Neural cell (in vitro differentiated cells): ENCODE measurements at regions not wholly inside any gene's neighbourhood (a gene's known extent, or its start where the extent isn't known, plus 50 kb on each side); places are given as distances from the start of the nearest gene placed in this dataset.

ENCODE experiments used
- H2AFZ ChIP-seq: fragments of 200-600, 300-800 bp; sonication (generic), shearing (Covaris generic); 2 replicates; pipeline ENCODE4 v1.6.0; 2014; ENCODE audit warnings: low read depth, mild to moderate bottlenecking, antibody characterized with exemption, low read length, moderate library complexity
- H3F3A ChIP-seq: fragments of 200-600 bp; shearing (Covaris generic); 2 replicates; pipeline ENCODE4 v1.6.1; 2016; ENCODE audit warnings: mild to moderate bottlenecking, moderate library complexity, mixed read lengths, antibody characterized with exemption, low read length; ENCODE audit not compliant: insufficient read depth, poor library complexity, severe bottlenecking
- H3K27ac ChIP-seq: fragments of 200-600, 300-800 bp; sonication (generic), shearing (Covaris generic); 2 replicates; pipeline ENCODE4 v1.5.1; 2014; ENCODE audit warnings: mild to moderate bottlenecking, low read length, moderate library complexity
- H3K27me3 ChIP-seq: fragments of 300-800, 200-600 bp; sonication (generic), shearing (Covaris generic); 2 replicates; pipeline ENCODE4 v1.6.0; 2014; ENCODE audit warnings: mild to moderate bottlenecking, low read depth, low read length, moderate library complexity; ENCODE audit not compliant: insufficient read depth
- H3K36me3 ChIP-seq: fragments of 300-800, 200-600 bp; sonication (generic), shearing (Covaris generic); 2 replicates; pipeline ENCODE4 v1.5.1; 2014; ENCODE audit warnings: mild to moderate bottlenecking, antibody characterized with exemption, low read length, moderate library complexity; ENCODE audit not compliant: insufficient read depth
- H3K4me2 ChIP-seq: fragments of 300-800, 200-600 bp; sonication (generic), shearing (Covaris generic); 2 replicates; pipeline ENCODE4 v1.6.0; 2014; ENCODE audit warnings: mild to moderate bottlenecking, low read length
- H3K4me3 ChIP-seq: fragments of 300-800, 200-600 bp; sonication (generic), shearing (Covaris generic); 2 replicates; pipeline ENCODE4 v1.5.1; 2014; ENCODE audit warnings: mild to moderate bottlenecking, low read length, moderate library complexity
- H3K79me2 ChIP-seq: fragments of 200-600 bp; shearing (Covaris generic); replicated peaks from 2 replicates; pipeline ENCODE4 v1.6.0; 2014; ENCODE audit warnings: mild to moderate bottlenecking, low read length, moderate library complexity; ENCODE audit not compliant: insufficient read depth
- H3K9ac ChIP-seq: fragments of 300-800, 200-600 bp; sonication (generic), shearing (Covaris generic); 2 replicates; pipeline ENCODE4 v1.6.1; 2016; ENCODE audit warnings: mild to moderate bottlenecking, low read length, mixed read lengths
- H3K9me2 ChIP-seq: fragments of 200-600 bp; shearing (Covaris generic); 2 replicates; pipeline ENCODE4 v1.6.1; 2016; ENCODE audit warnings: mild to moderate bottlenecking, low read length, mixed read lengths; ENCODE audit not compliant: insufficient read depth
- H3K9me3 ChIP-seq: fragments of 200-600, 300-800 bp; sonication (generic), shearing (Covaris generic); 2 replicates; pipeline ENCODE4 v1.6.1; 2016; ENCODE audit warnings: mild to moderate bottlenecking, mixed run types, low read length, moderate library complexity, mixed read lengths
- H4K20me1 ChIP-seq: fragments of 200-600 bp; shearing (Covaris generic); 2 replicates; pipeline ENCODE4 v1.6.1; 2016; ENCODE audit warnings: mild to moderate bottlenecking, mixed run types; ENCODE audit not compliant: insufficient read depth
- CTCF ChIP-seq: fragments of 450-650 bp; IDR thresholded peaks from 2 replicates; pipeline ENCODE4 v1.5.1; 2014; ENCODE audit warnings: antibody characterized with exemption, mild to moderate bottlenecking, moderate library complexity; ENCODE audit not compliant: poor library complexity, severe bottlenecking
- EP300 ChIP-seq: fragments of 450-650 bp; conservative IDR thresholded peaks from 2 replicates; pipeline ENCODE4 v1.6.1; 2014; ENCODE audit warnings: antibody characterized with exemption, mild to moderate bottlenecking, moderate library complexity; ENCODE audit not compliant: poor library complexity, severe bottlenecking
- EZH2 ChIP-seq: fragments of 200-600, 300-800 bp; shearing (Covaris generic), sonication (generic); IDR thresholded peaks from 2 replicates; pipeline ENCODE4 v1.6.1; 2014; ENCODE audit warnings: antibody characterized with exemption, low read length, borderline replicate concordance, mild to moderate bottlenecking; ENCODE audit not compliant: insufficient read depth, poor library complexity, severe bottlenecking
- MXI1 ChIP-seq: fragments of 450-650 bp; conservative IDR thresholded peaks from 2 replicates; pipeline ENCODE4 v1.6.1; 2014; ENCODE audit warnings: antibody characterized with exemption, mild to moderate bottlenecking; ENCODE audit not compliant: poor library complexity, severe bottlenecking
- POLR2AphosphoS5 ChIP-seq: IDR thresholded peaks from 2 replicates; pipeline ENCODE4 v1.6.1; 2012
- RAD21 ChIP-seq: fragments of 450-650 bp; conservative IDR thresholded peaks from 2 replicates; pipeline ENCODE4 v1.6.1; 2014; ENCODE audit warnings: antibody characterized with exemption, mild to moderate bottlenecking, moderate library complexity
- REST ChIP-seq: IDR thresholded peaks from 2 replicates; pipeline ENCODE4 v1.6.1; 2012; ENCODE audit warnings: borderline replicate concordance
- SMC3 ChIP-seq: fragments of 450-650 bp; conservative IDR thresholded peaks from 2 replicates; pipeline ENCODE4 v1.6.1; 2014; ENCODE audit warnings: antibody characterized with exemption, mild to moderate bottlenecking, moderate library complexity; ENCODE audit not compliant: poor library complexity
- TAF1 ChIP-seq: IDR thresholded peaks from 2 replicates; pipeline ENCODE4 v1.6.1; 2012; ENCODE audit warnings: low read depth

- Histone ChIP-seq H3K36me3 (no peaks in the 10 kb centered on the region), H3K9ac (no peak overlapping the region), H3K27me3 (no peaks in the 10 kb centered on the region), H3F3A (no peaks in the 10 kb centered on the region), H3K4me3 (no peak overlapping the region), H3K27ac (no peak overlapping the region), H4K20me1 (no peaks in the 10 kb centered on the region), H3K9me2 (no peaks in the 10 kb centered on the region), H3K4me2 (no peak overlapping the region), H2AFZ (no peak overlapping the region), H3K79me2 (no peaks in the 10 kb centered on the region), H3K9me3 (no peaks in the 10 kb centered on the region)
- TF ChIP-seq EZH2, result no peak
- no peak for TF ChIP-seq MXI1
- no peak for TF ChIP-seq TAF1
- TF ChIP-seq SMC3, result no peak
- no peak for TF ChIP-seq REST
- TF ChIP-seq RAD21, result no peak
- no peak for TF ChIP-seq POLR2AphosphoS5
- no peak for TF ChIP-seq CTCF
- no peak for TF ChIP-seq EP300
Measured at GRCh38 chr13:103546271-103546670, 480.1 kb upstream of the SLC10A2 start.

GRCh38 chr13:103542648-103543047, 476.4 kb upstream of the SLC10A2 start:
- TF ChIP-seq EZH2, result no peak
- TF ChIP-seq RAD21, result no peak
- no peak for TF ChIP-seq TAF1
- TF ChIP-seq REST, result no peak
- no peak for TF ChIP-seq POLR2AphosphoS5
- no peak for TF ChIP-seq MXI1
- TF ChIP-seq EP300, result no peak
- no peak for TF ChIP-seq CTCF
- TF ChIP-seq SMC3, result no peak
- Histone ChIP-seq H3K27ac (no peak overlapping the region), H4K20me1 (no peaks in the 10 kb centered on the region), H3K79me2 (no peaks in the 10 kb centered on the region), H3K36me3 (no peaks in the 10 kb centered on the region), H3K4me2 (no peak overlapping the region), H3F3A (no peaks in the 10 kb centered on the region), H3K27me3 (no peaks in the 10 kb centered on the region), H3K9me2 (no peaks in the 10 kb centered on the region), H3K9me3 (no peaks in the 10 kb centered on the region), H3K9ac (no peak overlapping the region), H3K4me3 (no peak overlapping the region), H2AFZ (no peak overlapping the region)
